ENCODE measurements at regions not wholly inside any gene's neighbourhood (a gene's known extent, or its start where the extent isn't known, plus 50 kb on each side); places are given as distances from the start of the nearest gene placed in this dataset.

- no peak overlapping the region for H3K4me2 ChIP-seq
- H3K27ac ChIP-seq = no peak overlapping the region
- TF ChIP-seq Cebpa-rat (IDR thresholded peaks at IDR 0.05) = no peak
- no peaks in the 10 kb centered on the region for H4K20me1 ChIP-seq
- no peaks in the 10 kb centered on the region for H3K36me3 ChIP-seq
- no peaks in the 10 kb centered on the region for H3K27me3 ChIP-seq
- H3K9me3 ChIP-seq = no peaks in the 10 kb centered on the region
- H3K9ac ChIP-seq = no peak overlapping the region
- no peaks in the 10 kb centered on the region for H3K4me1 ChIP-seq
- no peak overlapping the region for H3K4me3 ChIP-seq
Measured at GRCh38 chr11:106475181-106475580, 397.7 kb downstream of the AASDHPPT start.

- H3K36me3 ChIP-seq = no peaks in the 10 kb centered on the region
- no peaks in the 10 kb centered on the region for H3K27me3 ChIP-seq
- H3K27ac ChIP-seq = no peak overlapping the region
- no peaks in the 10 kb centered on the region for H3K4me1 ChIP-seq
- no peaks in the 10 kb centered on the region for H4K20me1 ChIP-seq
- H3K9ac ChIP-seq = no peak overlapping the region
- no peak overlapping the region for H3K4me3 ChIP-seq
- H3K9me3 ChIP-seq = no peaks in the 10 kb centered on the region
- H3K4me2 ChIP-seq = no peak overlapping the region
- TF ChIP-seq Cebpa-rat (IDR thresholded peaks at IDR 0.05) = no peak
Measured at GRCh38 chr11:106477776-106478175, 400.3 kb downstream of the AASDHPPT start.

DNA sequence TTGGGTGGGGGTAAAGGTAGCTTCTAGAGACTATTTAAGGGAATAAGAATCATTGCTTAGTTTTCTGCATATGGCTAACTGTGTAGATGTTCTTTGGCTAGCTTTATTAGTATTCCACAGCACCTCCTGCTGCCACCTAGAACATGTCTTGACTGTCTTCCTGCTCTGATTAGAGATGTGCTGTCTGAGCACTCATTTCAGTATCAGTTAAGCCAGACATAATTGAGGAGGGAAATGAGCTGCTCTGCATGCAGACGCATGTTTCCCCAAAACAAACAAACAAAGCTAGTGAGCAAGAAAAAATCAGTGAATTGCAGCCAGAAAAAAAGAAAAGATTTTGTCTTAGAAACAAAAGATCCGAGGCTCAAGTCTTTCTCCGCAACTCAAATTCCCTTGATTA, 402.2 kb downstream of the AASDHPPT start:
- Histone ChIP-seq H3K4me2 (no peak overlapping the region), H3K27ac (no peak overlapping the region), H3K4me1 (no peaks in the 10 kb centered on the region), H4K20me1 (no peaks in the 10 kb centered on the region), H3K27me3 (no peaks in the 10 kb centered on the region), H3K9me3 (no peaks in the 10 kb centered on the region), H3K36me3 (no peaks in the 10 kb centered on the region), H3K9ac (no peak overlapping the region), H3K4me3 (no peak overlapping the region)
- TF ChIP-seq Cebpa-rat (IDR thresholded peaks at IDR 0.05) = no peak

DNA sequence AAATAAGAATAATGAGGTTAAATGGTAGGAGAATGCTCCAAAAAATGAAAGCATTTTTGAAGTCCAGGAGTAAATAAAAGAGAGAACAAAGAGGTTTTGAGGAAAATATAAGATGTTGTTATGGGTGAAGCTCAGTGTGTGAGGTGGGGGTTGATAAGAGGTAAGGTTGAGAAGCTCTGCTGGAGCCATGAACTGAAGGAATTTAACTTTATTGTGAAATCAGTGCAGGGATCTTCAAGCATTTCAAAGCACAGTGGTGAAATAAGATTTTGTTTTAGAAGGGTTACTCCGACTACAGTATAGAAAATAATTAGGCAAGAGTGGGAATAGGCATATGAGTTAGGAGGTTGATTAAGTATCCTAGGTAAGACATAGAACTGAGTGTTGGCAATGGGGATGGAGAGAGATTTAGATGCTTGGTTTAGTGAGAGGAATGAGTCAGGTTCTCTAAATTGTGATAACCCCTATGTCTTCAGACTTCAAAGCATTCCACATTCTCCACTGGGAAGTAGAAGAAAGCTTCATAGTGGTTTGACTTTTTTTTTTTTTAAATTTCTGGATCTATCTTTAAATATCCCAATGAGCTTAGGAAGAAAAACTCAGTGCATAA, 403.2 kb downstream of the AASDHPPT start:
- no peak for TF ChIP-seq Cebpa-rat (IDR thresholded peaks at IDR 0.05)
- H3K27me3 ChIP-seq = no peaks in the 10 kb centered on the region
- H3K9ac ChIP-seq = no peak overlapping the region
- H3K9me3 ChIP-seq = no peaks in the 10 kb centered on the region
- no peaks in the 10 kb centered on the region for H3K4me1 ChIP-seq
- no peaks in the 10 kb centered on the region for H4K20me1 ChIP-seq
- no peaks in the 10 kb centered on the region for H3K36me3 ChIP-seq
- H3K4me2 ChIP-seq = no peak overlapping the region
- H3K27ac ChIP-seq = no peak overlapping the region
- H3K4me3 ChIP-seq = no peak overlapping the region

DNA sequence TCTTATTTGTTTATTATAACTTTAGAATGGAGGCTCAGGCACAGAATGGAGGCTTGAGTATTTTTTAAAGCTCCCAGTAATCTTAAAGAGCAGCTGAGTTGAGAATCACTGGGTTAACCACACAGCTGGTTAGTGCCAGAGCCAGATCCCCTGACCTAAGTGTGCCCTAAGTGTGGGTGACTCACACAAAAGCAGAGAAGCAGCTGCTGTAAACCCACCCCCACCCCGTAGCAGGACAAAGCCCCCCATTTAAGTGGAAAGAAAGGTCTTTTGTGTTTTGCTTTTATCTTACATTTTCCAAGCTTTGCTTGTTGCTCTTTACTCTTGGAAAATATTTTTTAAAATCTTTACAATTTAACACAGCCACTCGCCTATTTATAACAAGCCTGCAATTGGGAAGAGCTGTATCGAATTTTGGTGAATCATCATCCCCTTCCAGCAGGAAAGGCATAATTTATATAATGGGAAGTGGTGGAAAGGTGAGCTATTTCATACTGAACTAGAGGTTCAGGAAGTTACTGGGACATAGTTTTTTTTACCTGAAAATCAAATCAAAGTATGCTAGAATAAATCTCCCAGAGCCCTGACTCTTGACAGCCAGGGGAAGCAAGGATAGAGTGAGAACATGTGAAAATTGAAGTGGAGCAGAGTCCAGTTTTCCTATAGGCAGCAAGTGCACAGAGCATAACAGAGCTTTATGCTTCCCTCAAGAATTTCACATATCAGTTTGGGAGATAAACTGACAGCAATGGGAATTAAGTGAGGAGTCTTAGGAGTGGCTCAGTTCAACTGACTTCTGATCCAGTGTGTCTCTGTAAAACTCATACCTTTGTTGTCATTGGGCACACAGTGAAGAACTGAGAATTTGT, 405.7 kb downstream of the AASDHPPT start:
- H3K4me2 ChIP-seq = no peak overlapping the region
- H3K27ac ChIP-seq = no peak overlapping the region
- no peaks in the 10 kb centered on the region for H3K9me3 ChIP-seq
- H4K20me1 ChIP-seq = no peaks in the 10 kb centered on the region
- no peak for TF ChIP-seq Cebpa-rat (IDR thresholded peaks at IDR 0.05)
- H3K27me3 ChIP-seq = no peaks in the 10 kb centered on the region
- H3K9ac ChIP-seq = no peak overlapping the region
- H3K4me3 ChIP-seq = no peak overlapping the region
- no peaks in the 10 kb centered on the region for H3K4me1 ChIP-seq
- H3K36me3 ChIP-seq = no peaks in the 10 kb centered on the region

DNA sequence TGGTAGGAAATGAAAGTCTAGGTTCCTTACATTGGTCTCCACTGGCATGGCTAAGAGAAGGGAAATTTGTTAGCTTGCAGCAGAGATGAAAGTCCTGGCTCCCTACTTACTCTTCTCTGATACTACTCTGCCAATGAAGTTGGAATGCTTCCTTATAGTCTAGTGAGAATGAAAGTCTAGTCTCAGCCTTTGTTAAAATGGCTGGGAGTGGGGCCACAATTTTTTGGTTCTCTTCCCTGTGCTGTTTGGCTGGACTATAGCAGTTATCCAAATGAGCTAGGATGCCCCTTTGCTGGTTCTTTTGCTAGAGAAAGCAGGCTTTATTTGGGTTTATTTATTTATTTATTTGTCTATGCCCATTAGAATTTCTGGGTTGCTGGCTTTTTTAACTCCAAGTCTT, 414.3 kb downstream of the AASDHPPT start:
- H3K27me3 ChIP-seq = no peaks in the 10 kb centered on the region
- no peak for TF ChIP-seq Cebpa-rat (IDR thresholded peaks at IDR 0.05)
- H3K9me3 ChIP-seq = no peaks in the 10 kb centered on the region
- no peaks in the 10 kb centered on the region for H3K36me3 ChIP-seq
- no peak overlapping the region for H3K27ac ChIP-seq
- no peak overlapping the region for H3K4me2 ChIP-seq
- H3K4me1 ChIP-seq = no peaks in the 10 kb centered on the region
- H4K20me1 ChIP-seq = no peaks in the 10 kb centered on the region
- H3K4me3 ChIP-seq = no peak overlapping the region
- no peak overlapping the region for H3K9ac ChIP-seq

- Histone ChIP-seq H3K36me3 (no peaks in the 10 kb centered on the region), H3K9me3 (no peaks in the 10 kb centered on the region), H4K20me1 (no peaks in the 10 kb centered on the region), H3K27me3 (no peaks in the 10 kb centered on the region), H3K9ac (no peak overlapping the region), H3K27ac (no peak overlapping the region), H3K4me2 (no peak overlapping the region), H3K4me3 (no peak overlapping the region), H3K4me1 (no peaks in the 10 kb centered on the region)
- no peak for TF ChIP-seq Cebpa-rat (IDR thresholded peaks at IDR 0.05)
Measured at GRCh38 chr11:106493751-106494150, 416.3 kb downstream of the AASDHPPT start.

DNA sequence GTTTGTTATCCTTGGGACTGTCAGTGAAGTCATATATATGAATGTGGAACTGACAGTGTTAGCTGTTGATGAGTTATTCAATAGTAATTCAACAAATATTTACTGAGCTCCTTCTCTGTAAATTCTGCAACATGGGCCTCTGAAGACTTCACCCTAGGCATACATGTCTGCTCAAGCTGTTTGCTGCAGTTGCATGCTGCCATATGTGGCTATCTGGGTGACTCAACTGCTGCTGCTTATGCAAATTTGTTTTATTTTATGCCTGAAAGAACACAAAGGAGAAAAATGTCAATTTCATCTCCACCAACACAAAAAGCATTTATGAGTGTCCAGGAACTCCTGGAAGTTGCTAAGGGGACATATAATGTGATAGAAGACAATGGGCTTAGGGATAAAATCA, 417.6 kb downstream of the AASDHPPT start:
- Histone ChIP-seq H3K27ac (no peak overlapping the region), H3K9ac (no peak overlapping the region), H3K36me3 (no peaks in the 10 kb centered on the region), H3K4me2 (no peak overlapping the region), H3K9me3 (no peaks in the 10 kb centered on the region), H4K20me1 (no peaks in the 10 kb centered on the region), H3K27me3 (no peaks in the 10 kb centered on the region), H3K4me1 (no peaks in the 10 kb centered on the region), H3K4me3 (no peak overlapping the region)
- TF ChIP-seq Cebpa-rat (IDR thresholded peaks at IDR 0.05) = no peak

GRCh38 chr11:106496677-106497076, 419.2 kb downstream of the AASDHPPT start:
- TF ChIP-seq Cebpa-rat (IDR thresholded peaks at IDR 0.05) = no peak
- Histone ChIP-seq H3K27ac (no peak overlapping the region), H3K27me3 (no peaks in the 10 kb centered on the region), H3K4me1 (no peaks in the 10 kb centered on the region), H3K9me3 (no peaks in the 10 kb centered on the region), H3K4me3 (no peak overlapping the region), H3K36me3 (no peaks in the 10 kb centered on the region), H3K4me2 (no peak overlapping the region), H4K20me1 (no peaks in the 10 kb centered on the region), H3K9ac (no peak overlapping the region)

DNA sequence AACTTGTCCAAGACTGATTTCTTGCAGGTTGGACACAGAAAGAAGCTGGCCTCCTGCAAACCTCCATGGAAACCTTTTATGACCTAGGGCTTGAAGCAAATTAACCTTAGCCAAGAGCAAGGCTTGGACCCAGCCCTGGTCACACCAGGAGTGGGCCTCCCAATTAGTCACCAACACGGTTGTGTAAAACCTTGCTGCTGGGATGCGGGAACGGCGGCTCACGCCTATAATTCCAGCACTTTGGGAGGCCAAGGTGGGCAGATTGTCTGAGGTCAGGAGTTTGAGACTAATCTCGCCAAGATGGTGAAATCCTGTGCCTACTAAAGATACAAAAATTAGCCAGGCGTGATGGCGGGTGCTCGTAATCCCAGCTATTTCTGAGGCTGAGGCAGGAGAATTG, 419.9 kb downstream of the AASDHPPT start:
- Histone ChIP-seq H3K9me3 (no peaks in the 10 kb centered on the region), H3K27me3 (no peaks in the 10 kb centered on the region), H4K20me1 (no peaks in the 10 kb centered on the region), H3K27ac (no peak overlapping the region), H3K4me3 (no peak overlapping the region), H3K36me3 (no peaks in the 10 kb centered on the region), H3K4me1 (no peaks in the 10 kb centered on the region), H3K9ac (no peak overlapping the region), H3K4me2 (no peak overlapping the region)
- no peak for TF ChIP-seq Cebpa-rat (IDR thresholded peaks at IDR 0.05)
